GM19238 (cell line): ENCODE measurements at regions not wholly inside any gene's neighbourhood (a gene's known extent, or its start where the extent isn't known, plus 50 kb on each side); places are given as distances from the start of the nearest gene placed in this dataset.
"Not testable (repeated sequence)": the region's sequence is repeated elsewhere in the genome, so short reads cannot be mapped to it uniquely, and the experiment has no call there.

Experiments
- DNase-seq: peaks from one replicate; pipeline ENCODE4 v3.0.0; 2011; ENCODE audit warnings: low spot score; ENCODE audit not compliant: insufficient read length

DNA sequence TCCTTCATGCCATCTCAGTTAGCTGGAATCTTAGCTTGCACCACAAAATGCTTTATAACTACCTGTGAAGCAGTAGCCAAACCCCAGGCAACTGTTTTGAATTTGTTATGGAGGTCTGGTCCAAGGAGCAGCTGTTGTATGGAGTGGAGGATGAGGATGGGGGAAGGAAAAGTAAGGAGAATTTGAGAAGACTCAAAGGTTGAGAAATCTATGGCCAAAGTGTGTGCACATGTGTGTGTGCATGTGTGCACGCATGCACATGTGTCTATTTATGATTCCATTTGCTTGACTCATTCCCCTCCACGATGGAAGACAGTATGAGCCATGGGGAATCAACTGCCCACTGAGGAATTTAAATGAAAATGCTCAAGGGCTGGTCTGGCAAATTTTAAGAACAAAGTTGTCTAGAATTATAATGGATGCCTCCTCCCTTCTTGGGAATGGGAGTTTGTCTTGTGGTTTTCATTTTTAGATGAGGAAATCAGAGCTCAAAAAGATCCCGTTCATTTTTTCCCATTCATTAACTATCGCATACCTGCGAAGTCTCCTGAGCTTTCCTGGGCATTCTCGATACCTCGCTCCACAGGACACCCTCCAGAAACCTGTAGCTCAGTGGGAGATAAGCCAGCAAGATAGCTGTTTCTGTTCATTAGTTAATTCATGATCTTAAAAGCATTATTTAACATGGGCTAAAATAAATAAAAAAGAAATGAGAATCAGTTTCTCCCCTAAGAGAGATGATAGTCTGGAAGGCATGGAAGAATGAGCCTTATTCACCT, 152.3 kb upstream of the NEDD9 start:
- DNase-seq, result no peak

DNA sequence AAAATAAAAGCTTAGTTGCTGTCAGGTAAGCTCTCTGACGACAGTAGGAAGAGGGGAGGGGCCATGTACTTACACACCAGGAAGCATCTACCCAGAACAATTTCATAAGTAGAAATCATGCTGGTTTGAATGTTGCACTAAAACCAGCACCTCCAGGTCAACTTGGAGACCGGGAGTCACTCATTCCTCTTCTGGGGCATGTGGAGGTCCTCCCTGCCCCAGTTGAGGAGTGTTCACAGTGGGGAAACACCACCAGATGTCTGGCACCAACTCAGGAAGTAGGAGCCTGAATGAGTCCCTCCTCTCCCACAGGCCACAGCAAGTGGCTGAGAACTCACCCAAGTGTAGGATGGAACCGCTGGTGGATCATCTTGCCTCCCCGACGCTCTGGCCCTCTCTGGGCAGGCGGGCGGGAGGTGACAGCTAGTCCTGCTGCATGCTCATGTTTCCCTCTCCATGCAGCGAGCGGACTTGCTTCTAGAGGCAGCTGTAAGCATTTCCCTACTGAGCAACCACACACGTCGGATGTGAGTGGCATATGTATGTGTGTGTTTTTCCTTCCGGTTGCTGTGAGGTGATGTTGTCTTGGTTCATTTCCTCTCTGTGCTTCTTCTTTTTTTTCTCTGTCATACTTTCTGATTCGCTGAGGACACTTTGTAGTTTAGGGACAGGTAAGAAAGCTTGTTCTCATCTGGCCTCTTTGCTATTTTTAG, 149.5 kb upstream of the NEDD9 start:
- DNase-seq, result peak; percentile 36

DNA sequence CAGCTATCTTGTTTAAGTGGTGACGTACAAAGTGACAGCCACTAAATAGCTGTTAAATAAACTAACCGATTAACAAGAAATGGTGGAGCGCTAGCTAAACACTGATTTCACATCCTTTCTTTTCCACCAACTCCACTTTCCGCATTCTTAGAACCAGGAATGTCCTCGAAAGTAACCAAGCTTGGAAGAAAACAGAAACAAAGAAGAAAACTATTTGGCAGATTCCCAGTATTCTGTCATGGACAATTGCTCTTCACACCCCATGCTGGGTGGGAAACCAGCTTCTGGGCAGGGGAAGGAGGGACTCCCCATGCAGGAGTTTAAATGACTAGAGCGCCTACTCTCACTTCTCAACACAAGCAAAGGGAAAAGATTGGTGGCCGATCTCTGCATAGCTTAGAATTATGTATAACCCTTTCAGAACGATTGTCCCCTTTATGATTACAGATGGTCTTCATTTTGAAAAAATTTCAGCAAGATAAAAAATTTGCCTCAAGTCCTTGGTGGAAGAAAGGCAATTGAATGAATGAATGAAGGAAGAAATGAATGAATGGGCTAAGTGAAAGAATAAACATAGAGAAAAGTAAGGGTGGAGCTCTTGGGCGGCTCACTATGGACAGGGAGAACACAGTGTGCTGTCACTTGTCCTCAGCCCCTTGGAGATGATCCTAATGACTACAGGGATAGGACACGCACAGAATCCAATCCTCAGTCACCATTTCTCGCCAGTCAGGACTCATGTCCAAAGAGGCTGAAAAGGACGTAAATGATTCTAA, 148.7 kb upstream of the NEDD9 start:
- no peak for DNase-seq

DNA sequence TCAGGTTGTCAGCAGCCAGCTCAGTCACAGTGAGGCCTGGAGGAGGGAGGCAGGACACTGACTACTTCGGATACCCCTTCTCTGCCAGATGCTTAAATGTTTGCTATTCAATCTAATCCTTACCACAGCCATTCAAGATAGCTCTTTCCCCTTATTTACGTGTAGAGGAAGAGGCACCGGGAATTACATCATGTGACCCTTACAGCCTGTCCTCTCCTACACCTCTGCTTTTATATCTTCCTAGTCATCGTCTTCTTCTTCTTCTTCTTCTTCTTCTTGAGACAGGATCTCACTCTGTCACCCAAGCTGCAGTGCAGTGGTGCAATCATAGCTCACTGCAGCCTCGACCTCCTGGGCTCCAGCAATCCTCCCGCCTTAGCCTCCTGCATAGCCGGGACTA, 148.1 kb upstream of the NEDD9 start:
- no peak for DNase-seq

DNA sequence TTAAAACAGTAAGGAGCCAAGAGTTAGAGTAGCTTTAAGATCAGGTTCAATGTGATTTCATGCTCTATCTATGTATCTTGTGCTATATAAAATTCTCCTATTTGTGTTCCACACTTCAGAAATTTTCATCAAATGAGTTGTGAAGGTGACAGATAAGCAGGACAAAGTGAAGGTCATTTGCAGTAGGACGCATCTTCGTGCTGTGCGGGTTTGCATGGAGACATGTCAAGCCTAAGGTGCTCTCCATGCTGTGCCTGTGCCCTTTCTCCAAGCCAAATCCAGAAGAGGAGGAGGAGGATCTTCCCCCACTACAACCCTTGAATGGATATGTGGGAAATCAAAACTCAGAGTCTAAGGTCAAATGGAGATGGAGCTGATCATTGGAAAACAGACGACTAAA, 147.3 kb upstream of the NEDD9 start:
- no peak for DNase-seq

DNA sequence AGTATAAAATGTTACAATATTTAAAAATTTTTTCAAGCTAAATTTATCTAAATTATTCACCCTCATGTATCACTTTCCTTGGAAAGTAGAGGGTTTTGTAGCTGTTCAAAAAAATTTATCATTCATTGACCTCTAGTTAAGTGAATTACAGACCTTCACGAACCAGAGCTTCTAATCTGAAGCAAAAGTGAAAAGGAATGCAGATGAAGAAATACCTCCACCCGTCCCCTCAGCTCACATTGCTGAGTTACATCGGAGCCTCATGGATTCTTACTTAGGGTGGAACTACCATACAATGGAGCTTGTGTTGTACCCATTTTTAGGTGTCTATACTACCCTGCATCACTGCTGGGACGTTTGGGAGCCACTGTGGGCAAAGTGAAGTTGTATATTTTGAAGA, 146.2 kb upstream of the NEDD9 start:
- no peak for DNase-seq

DNA sequence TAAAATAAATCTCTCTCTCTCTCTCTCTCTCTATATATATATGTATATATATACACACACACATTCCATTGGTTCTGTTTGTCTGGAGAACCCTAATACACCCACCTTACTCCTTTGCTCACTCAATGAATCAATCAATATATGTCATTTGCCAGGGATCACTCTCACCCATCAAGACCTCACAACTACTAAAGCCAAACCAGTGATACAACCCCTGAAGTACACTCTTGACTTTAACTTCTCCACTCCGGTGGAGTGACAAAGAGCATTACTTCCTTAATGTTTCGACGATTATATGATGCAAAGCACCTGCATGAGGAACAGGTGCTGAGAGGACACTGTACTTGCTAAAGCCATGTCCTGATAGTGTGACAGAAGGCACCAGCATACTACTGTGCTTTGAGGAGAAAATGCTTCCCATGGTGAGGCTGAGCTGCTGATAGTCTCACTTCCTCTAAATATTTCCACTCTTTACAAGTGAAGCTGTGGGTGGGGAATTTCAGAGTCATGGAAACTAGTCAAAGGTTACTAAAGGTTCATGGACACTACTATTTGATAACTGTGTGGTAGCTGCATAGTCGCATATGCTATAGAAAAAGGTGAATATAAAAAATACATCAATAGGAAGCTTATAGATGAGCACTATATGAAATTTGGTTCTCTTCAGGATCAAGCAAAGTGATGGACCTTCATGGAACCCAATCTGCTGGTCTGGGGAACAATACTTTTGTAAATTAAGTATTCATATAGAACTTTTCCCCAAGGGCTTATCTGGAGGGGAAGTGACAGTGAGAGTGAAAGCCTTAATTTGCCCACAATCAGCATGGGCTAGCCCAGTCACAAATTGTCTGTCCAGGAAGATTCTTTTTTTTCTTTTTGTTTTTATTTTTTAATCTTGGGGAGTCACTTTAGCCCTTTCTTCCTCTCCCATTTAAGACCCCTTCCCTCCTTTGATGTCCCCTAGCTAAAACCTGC, 141.9 kb upstream of the NEDD9 start:
- DNase-seq, result no peak

DNA sequence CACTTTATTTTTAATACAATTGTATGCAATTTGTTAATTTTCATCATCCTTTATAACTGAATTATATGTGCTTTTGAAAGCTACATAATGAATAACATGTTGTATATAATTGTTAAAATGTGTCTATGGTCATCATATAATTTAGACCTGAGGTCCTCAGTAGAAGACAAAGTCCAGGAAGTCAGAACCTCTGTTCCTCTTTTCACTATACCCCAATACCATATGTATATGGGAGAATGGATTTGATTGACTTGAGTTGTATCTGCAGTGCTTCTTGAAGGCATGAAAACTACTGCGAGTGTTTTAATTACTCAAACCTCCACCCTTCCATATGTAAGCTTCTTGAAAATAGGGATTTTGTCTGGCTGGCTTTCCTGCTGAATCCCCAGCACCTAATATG, 140.7 kb upstream of the NEDD9 start:
- DNase-seq, result no peak

DNA sequence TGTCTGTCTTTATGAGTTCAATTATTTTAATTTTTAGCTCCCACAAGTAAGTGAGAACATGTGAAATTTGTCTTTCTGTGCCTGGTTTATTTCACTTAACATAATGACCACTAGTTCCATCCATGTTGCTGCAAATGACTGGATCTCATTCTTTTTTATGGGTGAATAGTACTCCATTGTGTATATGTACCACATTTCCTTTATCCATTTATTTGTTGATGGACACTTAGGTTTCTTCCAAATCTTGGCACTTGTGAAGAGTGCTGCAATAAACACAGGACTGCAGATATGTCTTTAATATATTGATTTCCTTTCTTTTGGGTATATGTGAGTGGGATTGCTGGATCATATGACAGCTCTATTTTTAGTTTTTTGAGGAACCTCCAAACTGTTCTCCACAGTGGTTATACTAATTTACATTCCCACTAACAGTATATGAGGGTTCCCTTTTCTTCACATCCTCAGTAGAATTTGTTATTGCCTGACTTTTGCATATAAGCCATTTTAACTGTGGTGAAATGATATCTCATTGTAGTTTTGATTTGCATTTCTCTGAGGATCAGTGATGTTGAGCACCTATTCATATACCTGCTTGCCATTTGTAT, 139.8 kb upstream of the NEDD9 start:
- not testable (repeated sequence) for DNase-seq

DNA sequence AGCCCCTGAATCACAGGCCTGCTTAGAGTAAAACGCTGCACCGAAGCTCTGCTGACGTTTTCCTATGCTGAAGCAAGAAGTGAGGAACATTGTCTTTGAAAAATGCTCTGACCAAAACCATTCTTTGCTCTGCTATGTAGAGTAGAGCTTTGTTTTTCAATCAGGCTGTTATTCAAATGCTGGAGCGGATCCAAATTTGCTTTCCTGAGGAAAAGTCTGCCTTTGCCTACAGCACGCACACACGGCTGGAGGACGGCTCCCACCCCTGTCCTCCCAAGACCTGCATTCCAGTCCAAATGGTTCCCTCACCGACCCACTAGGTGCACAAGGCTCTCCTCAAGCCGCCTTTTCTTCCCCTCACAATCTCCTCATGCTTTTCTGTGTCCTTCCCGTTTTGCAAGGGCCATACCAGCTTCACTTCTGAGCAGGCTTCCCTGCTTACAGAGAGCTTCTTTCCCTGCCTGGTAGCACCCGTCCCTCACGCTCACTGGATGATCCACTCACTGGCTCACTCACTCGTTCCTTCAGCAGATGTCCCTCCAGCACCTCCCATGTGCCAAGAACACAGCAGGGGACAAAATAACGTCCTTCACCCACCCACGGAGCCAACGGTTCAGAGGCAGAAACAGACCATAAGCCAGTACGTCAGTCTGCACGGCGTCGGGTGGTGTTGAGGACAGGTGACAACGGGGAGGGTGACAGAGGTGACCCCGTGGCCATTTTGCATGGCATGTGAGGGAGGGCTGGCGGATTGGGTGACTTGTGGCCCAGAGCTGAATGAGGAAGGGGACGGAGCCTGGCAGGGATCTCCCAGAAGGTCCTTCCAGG, 137.9 kb upstream of the NEDD9 start:
- no peak for DNase-seq

DNA sequence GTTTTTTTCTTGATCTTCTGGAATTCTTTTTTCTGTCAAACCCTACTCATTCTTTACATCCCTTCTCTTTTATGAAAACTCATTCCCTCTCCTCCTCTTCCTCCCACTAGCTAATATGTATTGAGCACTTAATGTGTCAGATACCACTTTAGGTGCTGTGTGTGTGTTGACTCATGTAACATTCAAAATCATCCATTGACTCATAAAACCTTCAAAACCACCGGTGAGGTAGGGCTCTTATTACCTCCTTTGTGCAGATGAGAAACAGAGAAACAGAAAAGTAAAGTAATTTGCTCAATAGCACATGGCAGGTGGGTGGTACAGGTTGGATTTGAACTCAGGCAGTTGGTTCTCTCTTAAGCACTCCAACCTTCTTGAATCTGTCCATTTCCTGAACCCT, 136.3 kb upstream of the NEDD9 start:
- no peak for DNase-seq

DNA sequence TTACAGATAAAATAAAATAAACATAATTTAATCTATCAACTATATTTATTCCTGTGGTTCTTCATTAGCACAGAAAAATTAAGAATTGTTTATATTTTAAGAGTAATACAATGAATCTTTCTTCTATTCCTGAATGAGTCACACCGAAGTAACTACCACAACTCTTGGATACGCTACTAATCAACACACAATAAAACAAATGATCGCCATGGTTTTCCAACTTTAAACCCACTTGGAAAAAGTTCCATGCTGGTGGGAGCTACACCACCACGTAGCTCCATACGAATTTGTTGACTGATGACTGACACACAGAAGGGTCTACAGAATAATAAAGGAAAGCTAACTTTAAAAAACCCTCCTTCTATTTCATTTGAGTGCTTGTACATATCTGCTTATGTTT, 135.8 kb upstream of the NEDD9 start:
- no peak for DNase-seq

DNA sequence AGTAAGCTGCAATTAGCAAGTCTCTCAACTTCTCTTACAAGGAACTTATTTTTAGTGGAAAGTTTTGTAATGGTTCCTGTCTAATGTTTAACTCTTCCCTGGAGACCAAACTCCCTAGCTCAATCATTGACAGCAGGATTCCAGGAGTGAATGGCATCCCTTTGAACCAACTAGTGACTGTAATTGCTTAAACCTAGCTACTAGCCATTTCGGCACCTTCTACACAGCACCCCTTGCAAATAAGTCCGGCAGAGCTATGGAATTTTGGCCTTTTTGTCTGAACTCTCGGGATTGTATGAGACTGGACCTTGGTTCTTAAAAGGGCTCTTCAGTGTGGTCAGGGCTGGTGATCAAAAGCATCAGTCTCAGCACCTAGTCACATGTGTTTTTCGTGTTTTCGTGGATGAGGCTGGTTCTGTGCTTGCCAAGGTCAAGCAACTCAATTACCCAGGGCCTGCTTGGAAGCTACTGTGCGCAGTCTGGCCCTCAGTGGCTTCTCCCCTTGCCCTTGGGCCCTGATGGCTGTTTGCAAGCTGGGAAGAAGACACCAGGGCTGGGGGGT, 135.3 kb upstream of the NEDD9 start:
- no peak for DNase-seq

DNA sequence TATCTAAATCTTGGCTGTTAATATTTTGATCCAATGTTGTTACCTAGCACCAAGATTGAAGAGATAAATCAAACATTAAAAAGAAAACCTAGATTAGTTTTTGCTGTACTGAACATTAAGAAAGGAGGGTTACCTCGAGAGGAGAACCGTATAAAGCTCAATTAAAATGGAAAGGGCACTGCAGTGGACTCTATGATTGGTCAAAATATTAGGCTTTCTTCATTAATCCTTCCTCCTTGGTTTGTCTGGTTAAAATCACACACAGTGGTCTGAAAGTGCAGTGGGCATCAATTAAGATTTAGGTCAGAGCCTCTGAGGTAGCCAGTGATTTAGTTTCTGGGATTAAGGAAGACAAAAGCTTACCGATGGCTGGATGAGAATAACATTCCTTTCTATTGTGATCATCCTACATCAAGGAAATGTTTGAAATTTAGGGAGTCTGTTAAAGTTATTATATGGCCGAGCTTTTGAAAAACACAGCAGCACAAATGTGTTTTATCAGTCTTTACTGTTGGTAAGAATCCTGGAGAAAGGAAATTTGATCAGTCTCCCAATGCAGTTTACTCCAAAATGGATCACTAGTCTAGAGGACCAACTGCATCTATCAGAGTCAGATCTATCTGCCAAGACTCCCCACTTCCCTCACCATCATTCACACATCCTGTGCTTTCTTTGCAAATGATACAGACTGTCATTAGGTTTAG, 134.6 kb upstream of the NEDD9 start:
- no peak for DNase-seq

DNA sequence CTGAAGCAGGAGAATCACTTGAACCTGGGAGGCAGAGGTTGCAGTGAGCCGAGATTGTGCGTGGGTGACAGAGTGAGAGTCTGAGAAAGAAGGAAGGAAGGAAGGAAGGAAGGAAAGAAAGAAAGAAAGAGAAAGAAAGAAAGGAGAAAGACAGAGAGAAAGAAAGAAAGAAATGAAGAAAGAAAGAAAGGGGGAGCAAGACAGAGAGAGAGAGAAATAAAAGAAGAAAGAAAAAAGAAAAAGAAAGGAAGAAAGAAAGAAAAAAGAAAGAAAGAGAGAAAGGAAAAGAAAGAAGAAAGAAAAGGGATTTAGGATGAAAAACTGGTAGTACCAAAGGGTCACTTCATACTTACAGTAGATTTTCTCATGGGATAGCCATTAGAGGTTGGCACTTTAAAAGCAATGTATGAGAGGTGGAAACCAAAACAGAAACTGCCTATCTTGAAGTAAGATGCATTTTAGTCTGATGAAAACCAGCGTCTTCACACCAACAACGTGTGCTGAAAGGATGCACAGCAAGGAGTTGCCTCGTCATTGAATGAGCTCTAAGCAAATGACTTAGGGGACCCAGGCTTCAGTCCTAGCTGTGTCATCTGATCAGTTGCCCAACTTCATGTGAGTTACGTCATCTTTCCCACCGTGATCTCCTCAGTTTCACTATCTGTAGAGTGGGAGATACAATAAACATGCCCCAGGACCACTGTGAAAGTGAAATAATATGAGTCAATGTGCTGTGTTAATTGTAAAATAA, 133.9 kb upstream of the NEDD9 start:
- peak; percentile 43 for DNase-seq

DNA sequence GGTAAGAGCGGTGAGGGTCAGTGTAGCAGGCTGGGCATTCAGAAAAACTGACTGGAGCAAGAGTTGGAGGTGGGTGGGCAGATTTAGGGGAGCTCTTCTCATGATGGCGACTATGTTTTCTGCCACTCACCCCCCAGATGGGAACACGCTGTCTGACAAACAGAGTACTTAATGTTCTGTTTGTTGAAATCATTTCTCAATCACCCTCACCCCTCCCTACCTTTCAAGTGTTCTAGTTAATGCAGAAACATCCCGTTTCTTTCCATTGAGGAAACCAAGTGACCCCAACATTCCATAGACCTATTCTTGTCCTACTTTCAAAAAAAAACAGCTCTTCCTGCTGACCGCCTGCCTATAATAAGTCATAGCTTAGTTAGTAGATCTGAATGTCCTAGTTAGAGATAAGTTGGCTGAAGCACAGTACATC, 132.5 kb upstream of the NEDD9 start:
- no peak for DNase-seq

DNA sequence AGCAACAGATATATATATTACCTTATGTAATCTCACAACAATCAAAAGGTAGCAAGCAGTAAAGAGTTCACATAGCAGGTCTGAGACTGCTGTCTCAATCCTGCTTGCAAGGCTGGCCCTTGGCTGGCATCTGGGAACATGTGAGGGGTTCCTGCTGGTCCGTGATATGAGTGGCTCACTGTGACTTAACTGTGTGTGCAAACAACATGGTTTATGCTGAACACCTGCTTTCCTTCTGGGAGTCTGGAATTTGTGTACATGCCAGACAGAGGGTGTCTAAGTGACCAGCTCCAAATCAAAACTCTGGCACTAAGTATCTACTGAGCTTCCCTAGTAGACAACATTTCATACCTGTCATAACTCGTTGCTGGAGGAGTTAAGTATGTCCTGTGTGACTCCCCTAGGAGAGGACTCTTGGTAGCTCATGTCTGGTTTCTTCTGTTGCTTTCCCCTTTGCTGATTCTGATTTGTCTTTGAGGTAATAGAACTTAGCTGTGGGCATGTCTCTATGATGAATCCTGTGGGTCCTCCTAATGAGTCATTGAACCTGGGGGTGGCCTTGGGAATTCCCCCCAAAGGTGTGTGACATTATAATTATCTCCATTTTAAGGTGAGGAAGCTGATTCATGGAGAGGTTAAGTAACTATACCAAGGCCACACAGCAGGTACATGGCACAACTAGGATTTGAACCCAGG, 131.6 kb upstream of the NEDD9 start:
- DNase-seq, result no peak

DNA sequence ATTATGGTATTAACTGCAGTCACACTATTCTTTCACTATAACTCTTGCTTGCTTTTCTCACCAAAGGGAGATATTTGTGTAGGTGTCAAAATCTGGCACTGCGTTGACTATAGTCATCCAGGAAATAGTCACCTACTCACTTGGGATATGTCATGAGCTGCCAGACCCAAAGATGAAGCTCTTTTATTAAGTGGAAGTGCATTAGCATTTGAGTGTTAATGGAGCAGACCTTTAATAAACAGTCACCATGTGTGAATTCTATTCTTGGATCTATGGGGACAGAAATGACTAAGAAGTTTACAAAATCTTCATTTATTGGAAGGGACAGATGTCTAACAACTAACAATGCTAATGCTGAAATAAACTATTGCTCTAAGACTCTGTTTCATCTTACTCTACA, 130.1 kb upstream of the NEDD9 start:
- DNase-seq, result no peak
